ENCODE measurements at regions not wholly inside any gene's neighbourhood (a gene's known extent, or its start where the extent isn't known, plus 50 kb on each side); places are given as distances from the start of the nearest gene placed in this dataset.

GRCh38 chr14:71711619-71712018, 220.6 kb upstream of the RGS6 start:
- peak; percentile 89 to 91 for ATAC-seq
- intact Hi-C loops (cut with DNase I) = no loop called here
- DNase-seq = no peak

- ATAC-seq (peak in 1 of 2 donors; percentile 44), DNase-seq (no peak)
- intact Hi-C loops (cut with DNase I) = no loop called here
These were observed 219.8 kb upstream of the RGS6 start for GRCh38 chr14:71712478-71712877.

- ATAC-seq (no peak), DNase-seq (no peak)
- intact Hi-C loops (cut with DNase I) = no loop called here
These were observed 219.2 kb upstream of the RGS6 start for GRCh38 chr14:71713016-71713415.

- intact Hi-C loops (cut with DNase I) = no loop called here
- DNase-seq = no peak
- no peak for ATAC-seq
These were observed 218.8 kb upstream of the RGS6 start for GRCh38 chr14:71713451-71713850.

GRCh38 chr14:71714225-71714624, 218.0 kb upstream of the RGS6 start:
- ATAC-seq = no peak
- DNase-seq = no peak
- intact Hi-C loops (cut with DNase I) = no loop called here

- intact Hi-C loops (cut with DNase I) = no loop called here
- no peak for ATAC-seq
- no peak for DNase-seq
These were observed 216.0 kb upstream of the RGS6 start for GRCh38 chr14:71716041-71716772.

GRCh38 chr14:71720978-71721624, 211.1 kb upstream of the RGS6 start:
- ATAC-seq (peak; percentile 53 to 77), DNase-seq (no peak)
- intact Hi-C loops (cut with DNase I) = no loop called here

GRCh38 chr14:71721791-71722190, 210.4 kb upstream of the RGS6 start:
- ATAC-seq (peak in 1 of 2 donors; percentile 53), DNase-seq (no peak)
- intact Hi-C loops (cut with DNase I) = no loop called here

- ATAC-seq (no peak), DNase-seq (no peak)
- intact Hi-C loops (cut with DNase I) = no loop called here
These were observed 209.3 kb upstream of the RGS6 start for GRCh38 chr14:71722885-71723284.

- no peak for DNase-seq
- intact Hi-C loops (cut with DNase I) = loop anchor here in 1 of 2 donors (2.0 kb wide), 1 partner anchor 129 kb away; no protein-coding TSS in a partner anchor
- ATAC-seq = peak in 1 of 2 donors; percentile 60
These were observed 206.2 kb upstream of the RGS6 start for GRCh38 chr14:71725922-71726579.

- DNase-seq (no peak), ATAC-seq (no peak)
- intact Hi-C loops (cut with DNase I) = no loop called here
These were observed 205.6 kb upstream of the RGS6 start for GRCh38 chr14:71726580-71727021.

GRCh38 chr14:71728386-71728785, 203.8 kb upstream of the RGS6 start:
- intact Hi-C loops (cut with DNase I) = no loop called here
- no peak for ATAC-seq
- no peak for DNase-seq

- intact Hi-C loops (cut with DNase I) = no loop called here
- DNase-seq = no peak
- no peak for ATAC-seq
These were observed 202.6 kb upstream of the RGS6 start for GRCh38 chr14:71729596-71729995.

- DNase-seq = no peak
- intact Hi-C loops (cut with DNase I) = no loop called here
- no peak for ATAC-seq
These were observed 201.8 kb upstream of the RGS6 start for GRCh38 chr14:71730471-71730870.

- ATAC-seq = no peak
- intact Hi-C loops (cut with DNase I) = no loop called here
- DNase-seq = no peak
These were observed 201.1 kb upstream of the RGS6 start for GRCh38 chr14:71731096-71731495.

- ATAC-seq (no peak), DNase-seq (no peak)
- intact Hi-C loops (cut with DNase I) = no loop called here
These were observed 198.9 kb upstream of the RGS6 start for GRCh38 chr14:71733210-71733883.

GRCh38 chr14:71734076-71734475, 198.2 kb upstream of the RGS6 start:
- intact Hi-C loops (cut with DNase I) = no loop called here
- DNase-seq (no peak), ATAC-seq (no peak)

- DNase-seq = no peak
- intact Hi-C loops (cut with DNase I) = no loop called here
- no peak for ATAC-seq
These were observed 197.3 kb upstream of the RGS6 start for GRCh38 chr14:71734885-71735284.

GRCh38 chr14:71737760-71738159, 194.5 kb upstream of the RGS6 start:
- intact Hi-C loops (cut with DNase I) = no loop called here
- ATAC-seq (no peak), DNase-seq (no peak)

All from left cardiac atrium (tissue), 4 donors.